Activated CD4-positive, CD25-positive, alpha-beta regulatory T cell treated with anti-CD3 and anti-CD28 coated beads, Interleukin-2, amount 50 U/mL, for 72 hours (primary cell): ENCODE measurements at regions not wholly inside any gene's neighbourhood (a gene's known extent, or its start where the extent isn't known, plus 50 kb on each side); places are given as distances from the start of the nearest gene placed in this dataset.
A peak's percentile ranks its signal among the peaks of the same experiment; 100 is the strongest.
"Not testable (repeated sequence)": the region's sequence is repeated elsewhere in the genome, so short reads cannot be mapped to it uniquely, and the experiment has no call there.

ENCODE experiments used
- DNase-seq: peaks from one replicate; pipeline ENCODE4 v3.0.0; 2021

GRCh38 chr10:30730306-30730705 is 100.8 kb upstream of the LYZL2 start:
- DNase-seq = no peak

- no peak for DNase-seq
Measured at GRCh38 chr10:30728766-30729165, 99.2 kb upstream of the LYZL2 start.

GRCh38 chr10:30728127-30728526 is 98.6 kb upstream of the LYZL2 start:
- no peak for DNase-seq

GRCh38 chr10:30727524-30727923 is 98.0 kb upstream of the LYZL2 start:
- no peak for DNase-seq

- DNase-seq = peak; percentile 90
Measured at GRCh38 chr10:30726783-30727414, 97.3 kb upstream of the LYZL2 start.

- no peak for DNase-seq
Measured at GRCh38 chr10:30725661-30726060, 96.1 kb upstream of the LYZL2 start.

GRCh38 chr10:30724296-30724695 is 94.7 kb upstream of the LYZL2 start:
- no peak for DNase-seq

- DNase-seq = no peak
Measured at GRCh38 chr10:30722956-30723620, 93.5 kb upstream of the LYZL2 start.

- DNase-seq = no peak
Measured at GRCh38 chr10:30719832-30720231, 90.3 kb upstream of the LYZL2 start.

- no peak for DNase-seq
Measured at GRCh38 chr10:30709700-30710358, 80.3 kb upstream of the LYZL2 start.

- DNase-seq = no peak
Measured at GRCh38 chr10:30709229-30709628, 79.7 kb upstream of the LYZL2 start.

- no peak for DNase-seq
Measured at GRCh38 chr10:30708234-30708633, 78.7 kb upstream of the LYZL2 start.

- not testable (repeated sequence) for DNase-seq
Measured at GRCh38 chr10:30706189-30706588, 76.6 kb upstream of the LYZL2 start.

GRCh38 chr10:30705625-30706149 is 76.1 kb upstream of the LYZL2 start:
- no peak for DNase-seq

GRCh38 chr10:30705101-30705624 is 75.6 kb upstream of the LYZL2 start:
- DNase-seq = no peak

GRCh38 chr10:30704601-30705100 is 75.1 kb upstream of the LYZL2 start:
- peak; percentile 63 for DNase-seq

- DNase-seq = no peak
Measured at GRCh38 chr10:30704026-30704600, 74.6 kb upstream of the LYZL2 start.

- not testable (repeated sequence) for DNase-seq
Measured at GRCh38 chr10:30703446-30703845, 73.9 kb upstream of the LYZL2 start.

- no peak for DNase-seq
Measured at GRCh38 chr10:30702860-30703259, 73.3 kb upstream of the LYZL2 start.

GRCh38 chr10:30701451-30702173 is 72.1 kb upstream of the LYZL2 start:
- peak; percentile 73 for DNase-seq

GRCh38 chr10:30697806-30698205 is 68.3 kb upstream of the LYZL2 start:
- no peak for DNase-seq

GRCh38 chr10:30697221-30697620 is 67.7 kb upstream of the LYZL2 start:
- DNase-seq = not testable (repeated sequence)
